Activated T-cell treated with anti-CD3 and anti-CD28 coated beads, Interleukin-2, amount 50 U/mL, for 4 hours (primary cell): ENCODE measurements at regions not wholly inside any gene's neighbourhood (a gene's known extent, or its start where the extent isn't known, plus 50 kb on each side); places are given as distances from the start of the nearest gene placed in this dataset.
"Not testable (repeated sequence)": the region's sequence is repeated elsewhere in the genome, so short reads cannot be mapped to it uniquely, and the experiment has no call there.

Experiments used
- ATAC-seq, 2 donors: fragments of 200-7000 bp; cut with Tn5 transposase; one replicate each; pipeline ENCODE4 v1.10.0; 2021
- DNase-seq: peaks from one replicate; pipeline ENCODE4 v3.0.0-alpha.2; 2020
- H3K27me3 Mint-ChIP-seq: one replicate; pipeline ENCODE4 v1.8.0; 2021; ENCODE audit warnings: low read depth, mixed read lengths
- H3K36me3 Mint-ChIP-seq: one replicate; pipeline ENCODE4 v1.8.0; 2022; ENCODE audit warnings: mixed read lengths; ENCODE audit not compliant: insufficient read depth
- H3K4me1 Mint-ChIP-seq: one replicate; pipeline ENCODE4 v1.8.0; 2021; ENCODE audit warnings: low read depth, mixed read lengths
- H3K4me3 Mint-ChIP-seq: one replicate; pipeline ENCODE4 v1.8.0; 2021; ENCODE audit warnings: mild to moderate bottlenecking, moderate library complexity, mixed read lengths
- H3K9me3 Mint-ChIP-seq: one replicate; pipeline ENCODE4 v1.8.0; 2021; ENCODE audit warnings: mixed read lengths

- H3K4me1 Mint-ChIP-seq, H3K4me3 Mint-ChIP-seq, H3K36me3 Mint-ChIP-seq, DNase-seq, ATAC-seq, H3K27me3 Mint-ChIP-seq: not testable (repeated sequence)
- H3K9me3 Mint-ChIP-seq: peaks cover 64% of the 10 kb centered on the region
These were observed 4462.8 kb upstream of the OR11H1 start for GRCh38 chr22:11065210-11065609.

- H3K36me3 Mint-ChIP-seq, H3K4me3 Mint-ChIP-seq, ATAC-seq, H3K27me3 Mint-ChIP-seq, DNase-seq, H3K4me1 Mint-ChIP-seq: not testable (repeated sequence)
- H3K9me3 Mint-ChIP-seq: peaks cover 62% of the 10 kb centered on the region
These were observed 4462.0 kb upstream of the OR11H1 start for GRCh38 chr22:11065876-11066457.

DNA sequence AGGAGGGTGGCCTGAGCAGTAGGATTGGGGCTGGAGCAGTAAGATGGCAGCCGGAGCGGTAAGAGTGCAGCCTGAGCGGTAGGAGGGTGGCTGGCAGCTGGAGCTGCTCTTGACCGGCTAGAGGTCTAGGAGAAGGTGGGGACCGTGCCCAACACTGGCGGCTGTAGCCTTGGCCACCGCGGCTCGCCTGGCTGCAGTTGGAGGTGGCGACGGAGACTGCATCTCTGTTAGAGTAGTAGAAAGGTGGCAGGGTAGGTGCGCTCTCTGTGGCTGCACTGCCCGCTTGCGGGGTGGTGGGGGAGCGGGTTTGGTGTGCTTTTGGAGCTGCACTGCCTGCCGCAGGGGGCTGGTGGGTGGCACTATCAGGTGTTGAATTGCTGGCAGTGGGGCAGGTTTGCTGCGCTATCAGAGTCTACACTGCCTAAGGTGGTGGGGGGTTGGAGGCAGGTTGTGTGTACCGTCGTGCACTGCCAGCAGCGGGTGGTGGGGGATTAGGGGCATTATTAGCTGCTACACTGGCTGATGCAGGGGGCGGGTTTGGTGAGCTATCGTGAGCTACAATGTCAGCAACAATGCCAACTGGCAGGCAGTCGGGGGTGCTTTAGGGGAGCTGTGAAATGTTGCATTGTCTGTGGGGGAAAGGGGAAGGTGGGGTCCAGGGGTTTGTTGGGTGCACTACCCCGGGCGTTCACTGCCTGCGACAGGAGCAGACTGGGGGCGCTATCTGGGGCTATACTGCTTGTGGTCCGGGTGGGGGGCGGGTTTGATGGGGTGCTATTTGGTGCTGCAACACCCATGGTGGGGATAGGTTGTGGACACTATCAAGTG lies 4461.3 kb upstream of the OR11H1 start:
- Mint-ChIP-seq H3K4me1 (no peaks in the 10 kb centered on the region), H3K4me3 (no peak overlapping the region), H3K27me3 (no peaks in the 10 kb centered on the region), H3K36me3 (no peaks in the 10 kb centered on the region), H3K9me3 (peaks cover 59% of the 10 kb centered on the region)
- DNase-seq (no peak), ATAC-seq (peak in 1 of 2 donors; percentile 43)

GRCh38 chr22:11067286-11067871 lies 4460.6 kb upstream of the OR11H1 start:
- DNase-seq, H3K4me1 Mint-ChIP-seq, H3K27me3 Mint-ChIP-seq, H3K4me3 Mint-ChIP-seq, H3K36me3 Mint-ChIP-seq: not testable (repeated sequence)
- H3K9me3 Mint-ChIP-seq: peaks cover 52% of the 10 kb centered on the region
- ATAC-seq: peak in 1 of 2 donors; percentile 10

DNA sequence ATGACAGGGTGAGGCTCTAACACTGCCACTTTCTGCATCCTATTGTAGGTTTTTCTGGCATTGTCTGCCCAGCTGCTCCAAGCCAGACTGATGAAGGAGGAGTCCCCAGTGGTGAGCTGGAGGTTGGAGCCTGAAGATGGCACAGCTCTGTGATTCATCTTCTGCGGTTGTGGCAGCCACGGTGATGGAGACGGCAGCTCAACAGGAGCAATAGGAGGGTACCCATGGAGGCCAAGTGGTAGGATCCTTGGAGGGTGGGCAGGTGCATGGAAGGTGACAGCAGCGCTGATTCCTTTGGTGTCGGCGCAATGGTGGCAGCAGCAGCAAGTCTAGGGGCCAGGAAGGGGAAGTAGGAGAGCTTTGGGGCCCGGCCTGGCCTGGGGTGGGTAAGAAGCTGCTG lies 4460.1 kb upstream of the OR11H1 start:
- not testable (repeated sequence) for H3K4me1 Mint-ChIP-seq, H3K4me3 Mint-ChIP-seq, ATAC-seq, H3K36me3 Mint-ChIP-seq, DNase-seq, H3K27me3 Mint-ChIP-seq
- H3K9me3 Mint-ChIP-seq: peaks cover 49% of the 10 kb centered on the region

DNA sequence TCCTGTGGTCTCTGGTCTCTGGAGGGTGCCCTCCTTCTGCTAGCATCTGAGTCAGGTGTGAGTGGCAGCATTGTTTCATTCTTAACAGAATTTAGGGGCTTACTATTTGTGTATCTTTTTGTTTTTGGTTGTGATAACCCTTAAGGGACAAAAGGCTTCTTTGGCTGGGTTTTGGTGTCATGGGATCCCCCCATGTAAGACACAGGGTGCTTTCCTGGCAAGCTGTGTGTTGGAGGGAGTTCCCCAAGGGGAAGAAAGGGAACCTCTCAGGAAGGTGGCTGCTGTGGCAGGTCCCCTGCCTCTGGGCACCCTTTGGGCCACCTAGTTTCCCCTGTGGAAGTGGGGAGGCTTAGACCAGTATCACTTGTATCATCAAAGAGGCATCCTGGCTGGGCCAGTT lies 4459.6 kb upstream of the OR11H1 start:
- not testable (repeated sequence) for H3K27me3 Mint-ChIP-seq, H3K36me3 Mint-ChIP-seq, ATAC-seq, H3K4me3 Mint-ChIP-seq, H3K4me1 Mint-ChIP-seq, DNase-seq
- peaks cover 44% of the 10 kb centered on the region for H3K9me3 Mint-ChIP-seq
